ENCODE measurements at regions not wholly inside any gene's neighbourhood (a gene's known extent, or its start where the extent isn't known, plus 50 kb on each side); places are given as distances from the start of the nearest gene placed in this dataset.

- DNase-seq (ENCODE audit: low spot score): no peak
- Mint-ChIP-seq H3K36me3 (ENCODE audit: low read depth, unreplicated experiment) (no peaks in the 10 kb centered on the region), H3K4me3 (ENCODE audit: unreplicated experiment) (no peak overlapping the region), H3K27me3 (ENCODE audit: unreplicated experiment) (peaks cover 2% of the 10 kb centered on the region), H3K27ac (ENCODE audit: unreplicated experiment) (peak overlapping the region; percentile 25), H3K4me1 (ENCODE audit: unreplicated experiment) (peaks cover 8% of the 10 kb centered on the region), H3K9me3 (ENCODE audit: unreplicated experiment) (no peaks in the 10 kb centered on the region)
- TF ChIP-seq CTCF (IDR thresholded peaks at IDR 0.05; ENCODE audit: unreplicated experiment): no peak
Measured at GRCh38 chr5:152623951-152624350, 218.9 kb upstream of the NMUR2 start.

GRCh38 chr5:152625696-152626095 lies 220.6 kb upstream of the NMUR2 start:
- H3K4me1 Mint-ChIP-seq (ENCODE audit: unreplicated experiment): peaks cover 5% of the 10 kb centered on the region
- H3K9me3 Mint-ChIP-seq (ENCODE audit: unreplicated experiment): no peaks in the 10 kb centered on the region
- TF ChIP-seq CTCF (IDR thresholded peaks at IDR 0.05; ENCODE audit: unreplicated experiment): no peak
- no peak overlapping the region for H3K4me3 Mint-ChIP-seq (ENCODE audit: unreplicated experiment)
- H3K27ac Mint-ChIP-seq (ENCODE audit: unreplicated experiment): no peak overlapping the region
- H3K27me3 Mint-ChIP-seq (ENCODE audit: unreplicated experiment): peaks cover under 1% of the 10 kb centered on the region
- no peak for DNase-seq (ENCODE audit: low spot score)
- no peaks in the 10 kb centered on the region for H3K36me3 Mint-ChIP-seq (ENCODE audit: low read depth, unreplicated experiment)

GRCh38 chr5:152631221-152631620 lies 226.1 kb upstream of the NMUR2 start:
- DNase-seq (ENCODE audit: low spot score): no peak
- Mint-ChIP-seq H3K9me3 (ENCODE audit: unreplicated experiment) (no peaks in the 10 kb centered on the region), H3K27ac (ENCODE audit: unreplicated experiment) (no peak overlapping the region), H3K27me3 (ENCODE audit: unreplicated experiment) (peaks cover 2% of the 10 kb centered on the region), H3K4me3 (ENCODE audit: unreplicated experiment) (no peak overlapping the region), H3K36me3 (ENCODE audit: low read depth, unreplicated experiment) (no peaks in the 10 kb centered on the region), H3K4me1 (ENCODE audit: unreplicated experiment) (peaks cover 16% of the 10 kb centered on the region)
- no peak for TF ChIP-seq CTCF (IDR thresholded peaks at IDR 0.05; ENCODE audit: unreplicated experiment)

- no peak overlapping the region for H3K27ac Mint-ChIP-seq (ENCODE audit: unreplicated experiment)
- no peaks in the 10 kb centered on the region for H3K36me3 Mint-ChIP-seq (ENCODE audit: low read depth, unreplicated experiment)
- H3K9me3 Mint-ChIP-seq (ENCODE audit: unreplicated experiment): no peaks in the 10 kb centered on the region
- DNase-seq (ENCODE audit: low spot score): no peak
- H3K4me3 Mint-ChIP-seq (ENCODE audit: unreplicated experiment): no peak overlapping the region
- no peak for TF ChIP-seq CTCF (IDR thresholded peaks at IDR 0.05; ENCODE audit: unreplicated experiment)
- peaks cover 16% of the 10 kb centered on the region for H3K4me1 Mint-ChIP-seq (ENCODE audit: unreplicated experiment)
- H3K27me3 Mint-ChIP-seq (ENCODE audit: unreplicated experiment): peaks cover 2% of the 10 kb centered on the region
Measured at GRCh38 chr5:152632360-152632759, 227.3 kb upstream of the NMUR2 start.

GRCh38 chr5:152634586-152634985 lies 229.5 kb upstream of the NMUR2 start:
- no peaks in the 10 kb centered on the region for H3K9me3 Mint-ChIP-seq (ENCODE audit: unreplicated experiment)
- H3K4me3 Mint-ChIP-seq (ENCODE audit: unreplicated experiment): no peak overlapping the region
- TF ChIP-seq CTCF (IDR thresholded peaks at IDR 0.05; ENCODE audit: unreplicated experiment): no peak
- H3K27ac Mint-ChIP-seq (ENCODE audit: unreplicated experiment): peak overlapping the region; percentile 93
- DNase-seq (ENCODE audit: low spot score): peak; percentile 61
- no peaks in the 10 kb centered on the region for H3K36me3 Mint-ChIP-seq (ENCODE audit: low read depth, unreplicated experiment)
- peaks cover 16% of the 10 kb centered on the region for H3K4me1 Mint-ChIP-seq (ENCODE audit: unreplicated experiment)
- H3K27me3 Mint-ChIP-seq (ENCODE audit: unreplicated experiment): peaks cover 2% of the 10 kb centered on the region
